Liver (tissue), 3 donors: ENCODE measurements at regions not wholly inside any gene's neighbourhood (a gene's known extent, or its start where the extent isn't known, plus 50 kb on each side); places are given as distances from the start of the nearest gene placed in this dataset.

Experiments used
- CTCF ChIP-seq: fragments of 150-350 bp; IDR thresholded peaks from 2 replicates; pipeline ENCODE4 v1.5.1; 2017; ENCODE audit warnings: improper control_type of control experiment, low read depth, low read length; ENCODE audit not compliant: missing input control
- FOXA1 ChIP-seq: IDR thresholded peaks from 2 replicates; pipeline ENCODE4 v1.6.1; 2016; ENCODE audit warnings: antibody characterized with exemption
- GABPA ChIP-seq, 2 donors: IDR thresholded peaks in 1 of 2; conservative IDR thresholded peaks in 1 of 2; 2 replicates each; pipeline ENCODE4 v1.6.1; 2016; ENCODE audit warnings: antibody characterized with exemption in 2 of 2, mild to moderate bottlenecking in 1 of 2, moderate library complexity in 1 of 2
- MAX ChIP-seq: IDR thresholded peaks from 2 replicates; pipeline ENCODE4 v1.6.1; 2016; ENCODE audit warnings: antibody characterized with exemption
- RAD21 ChIP-seq, 2 donors: IDR thresholded peaks; 2 replicates each; pipeline ENCODE4 v1.6.1; 2016; ENCODE audit warnings: antibody characterized with exemption in 2 of 2, mild to moderate bottlenecking in 2 of 2
- REST ChIP-seq: IDR thresholded peaks from 2 replicates; pipeline ENCODE4 v1.6.1; 2016; ENCODE audit warnings: antibody characterized with exemption, mild to moderate bottlenecking
- TAF1 ChIP-seq: conservative IDR thresholded peaks from 2 replicates; pipeline ENCODE4 v1.6.1; 2016; ENCODE audit warnings: antibody characterized with exemption, mild to moderate bottlenecking
- YY1 ChIP-seq: IDR thresholded peaks from 2 replicates; pipeline ENCODE4 v1.6.1; 2016; ENCODE audit warnings: antibody characterized with exemption, mild to moderate bottlenecking
- donor health status: healthy.
- donor health status: healthy.

GRCh38 chr20:24753130-24753529 is 195.9 kb upstream of the CST7 start:
- TF ChIP-seq YY1 (no peak), GABPA (IDR thresholded peaks at IDR 0.05 in 1 of 2, conservative IDR thresholded peaks at IDR 0.05 in 1 of 2) (no peak), RAD21 (IDR thresholded peaks at IDR 0.05) (no peak), FOXA1 (no peak), CTCF (no peak), MAX (no peak), TAF1 (no peak), REST (no peak)
